GM19328 (cell line): ENCODE measurements at regions not wholly inside any gene's neighbourhood (a gene's known extent, or its start where the extent isn't known, plus 50 kb on each side); places are given as distances from the start of the nearest gene placed in this dataset.

Source experiments
- ATAC-seq: cut with Tn5 transposase; IDR thresholded peaks from one replicate; pipeline ENCODE4 v1.9.1; 2021; ENCODE audit warnings: mild to moderate bottlenecking, moderate library complexity; ENCODE audit not compliant: unreplicated experiment

GRCh38 chr10:128879030-128879429 is 588.0 kb upstream of the MGMT start:
- no peak for ATAC-seq

GRCh38 chr10:128879441-128880140 is 587.5 kb upstream of the MGMT start:
- no peak for ATAC-seq

GRCh38 chr10:128880159-128880725 is 586.8 kb upstream of the MGMT start:
- ATAC-seq = no peak

GRCh38 chr10:128881086-128881485 is 586.0 kb upstream of the MGMT start:
- no peak for ATAC-seq

GRCh38 chr10:128883231-128884032 is 583.6 kb upstream of the MGMT start:
- no peak for ATAC-seq

GRCh38 chr10:128884033-128884425 is 583.0 kb upstream of the MGMT start:
- no peak for ATAC-seq

- ATAC-seq = no peak
Observed at GRCh38 chr10:128884496-128885072, 582.5 kb upstream of the MGMT start.

- ATAC-seq = no peak
Observed at GRCh38 chr10:128885573-128886555, 581.2 kb upstream of the MGMT start.

GRCh38 chr10:128887856-128888255 is 579.2 kb upstream of the MGMT start:
- ATAC-seq = no peak

- ATAC-seq = no peak
Observed at GRCh38 chr10:128892005-128892404, 575.0 kb upstream of the MGMT start.

- no peak for ATAC-seq
Observed at GRCh38 chr10:128894641-128895040, 572.4 kb upstream of the MGMT start.

- no peak for ATAC-seq
Observed at GRCh38 chr10:128895473-128895872, 571.6 kb upstream of the MGMT start.

- no peak for ATAC-seq
Observed at GRCh38 chr10:128896116-128896795, 570.8 kb upstream of the MGMT start.

- ATAC-seq = no peak
Observed at GRCh38 chr10:128896963-128897362, 570.1 kb upstream of the MGMT start.

- no peak for ATAC-seq
Observed at GRCh38 chr10:128897401-128898129, 569.5 kb upstream of the MGMT start.

- ATAC-seq = no peak
Observed at GRCh38 chr10:128898133-128898915, 568.7 kb upstream of the MGMT start.

- no peak for ATAC-seq
Observed at GRCh38 chr10:128898916-128899195, 568.2 kb upstream of the MGMT start.

- no peak for ATAC-seq
Observed at GRCh38 chr10:128900456-128900855, 566.6 kb upstream of the MGMT start.

- no peak for ATAC-seq
Observed at GRCh38 chr10:128901236-128901635, 565.8 kb upstream of the MGMT start.
